OCI-LY1 (cell line): ENCODE measurements at regions not wholly inside any gene's neighbourhood (a gene's known extent, or its start where the extent isn't known, plus 50 kb on each side); places are given as distances from the start of the nearest gene placed in this dataset.

Source experiments
- H2AFZ ChIP-seq: fragments of 200-600 bp; sonication (generic), shearing (Covaris generic); 2 replicates; pipeline ENCODE4 v1.6.0; 2014; ENCODE audit warnings: antibody characterized with exemption, mild to moderate bottlenecking, low read length
- H3F3A ChIP-seq: fragments of 200-600 bp; sonication (generic), shearing (Covaris generic); 2 replicates; pipeline ENCODE4 v1.6.0; 2014; ENCODE audit warnings: mild to moderate bottlenecking, antibody characterized with exemption, low read length, moderate library complexity; ENCODE audit not compliant: insufficient read depth
- H3K27ac ChIP-seq: fragments of 200-600 bp; sonication (generic); 2 replicates; pipeline ENCODE4 v1.5.1; 2014; ENCODE audit warnings: low read length, mixed run types, mild to moderate bottlenecking, low read depth; ENCODE audit not compliant: poor library complexity, severe bottlenecking
- H3K27me3 ChIP-seq: fragments of 200-600 bp; sonication (generic); 2 replicates; pipeline ENCODE4 v1.6.0; 2014; ENCODE audit warnings: antibody characterized with exemption, mild to moderate bottlenecking, low read length, moderate library complexity; ENCODE audit not compliant: insufficient read depth
- H3K36me3 ChIP-seq: fragments of 200-600 bp; sonication (generic); 2 replicates; pipeline ENCODE4 v1.6.1; 2014; ENCODE audit warnings: mild to moderate bottlenecking, antibody characterized with exemption, low read length, moderate library complexity, mixed read lengths; ENCODE audit not compliant: insufficient read depth
- H3K4me1 ChIP-seq: fragments of 200-600 bp; sonication (generic); 2 replicates; pipeline ENCODE4 v1.5.1; 2014; ENCODE audit warnings: mild to moderate bottlenecking, low read length, moderate library complexity; ENCODE audit not compliant: insufficient read depth, severe bottlenecking
- H3K4me2 ChIP-seq: fragments of 200-600 bp; sonication (generic), shearing (Covaris generic); 2 replicates; pipeline ENCODE4 v1.6.1; 2014; ENCODE audit warnings: low read length
- H3K4me3 ChIP-seq: fragments of 200-600 bp; sonication (generic); 2 replicates; pipeline ENCODE4 v1.5.1; 2014; ENCODE audit warnings: low read length, low read depth, mild to moderate bottlenecking, mixed read lengths; ENCODE audit not compliant: poor library complexity, severe bottlenecking
- H3K79me2 ChIP-seq: fragments of 200-600 bp; shearing (Covaris generic); 2 replicates; pipeline ENCODE4 v1.6.1; 2016; ENCODE audit warnings: mixed run types, low read length, mixed read lengths; ENCODE audit not compliant: insufficient read depth
- H3K9ac ChIP-seq: fragments of 200-600 bp; sonication (generic), shearing (Covaris generic); 2 replicates; pipeline ENCODE4 v1.6.1; 2014; ENCODE audit warnings: mild to moderate bottlenecking, low read length, mixed read lengths
- H3K9me2 ChIP-seq: fragments of 200-600 bp; sonication (generic), shearing (Covaris generic); 2 replicates; pipeline ENCODE4 v1.6.1; 2014; ENCODE audit warnings: low read depth, mild to moderate bottlenecking, low read length, mixed read lengths
- H3K9me3 ChIP-seq: fragments of 200-600 bp; shearing (Covaris generic); 2 replicates; pipeline ENCODE4 v1.6.1; 2014; ENCODE audit warnings: low read length, mixed read lengths
- H4K20me1 ChIP-seq: fragments of 200-600 bp; sonication (generic), shearing (Covaris generic); 2 replicates; pipeline ENCODE4 v1.6.0; 2016; ENCODE audit warnings: mild to moderate bottlenecking, low read length; ENCODE audit not compliant: insufficient read depth
- EZH2 ChIP-seq: fragments of 200-600 bp; sonication (generic), shearing (Covaris generic); IDR thresholded peaks from 2 replicates; pipeline ENCODE4 v1.8.0; 2017; ENCODE audit warnings: borderline replicate concordance, mixed run types, mild to moderate bottlenecking, antibody characterized with exemption, low read length, moderate library complexity, mixed read lengths
- TF ChIP-seq, protein P1 (sequence below): fragments of 200-600 bp; sonication (generic), shearing (Covaris generic); IDR thresholded peaks from 2 replicates; pipeline ENCODE4 v1.5.1; 2017; ENCODE audit warnings: mild to moderate bottlenecking, antibody characterized with exemption, low read length, moderate library complexity, mixed read lengths

DNA sequence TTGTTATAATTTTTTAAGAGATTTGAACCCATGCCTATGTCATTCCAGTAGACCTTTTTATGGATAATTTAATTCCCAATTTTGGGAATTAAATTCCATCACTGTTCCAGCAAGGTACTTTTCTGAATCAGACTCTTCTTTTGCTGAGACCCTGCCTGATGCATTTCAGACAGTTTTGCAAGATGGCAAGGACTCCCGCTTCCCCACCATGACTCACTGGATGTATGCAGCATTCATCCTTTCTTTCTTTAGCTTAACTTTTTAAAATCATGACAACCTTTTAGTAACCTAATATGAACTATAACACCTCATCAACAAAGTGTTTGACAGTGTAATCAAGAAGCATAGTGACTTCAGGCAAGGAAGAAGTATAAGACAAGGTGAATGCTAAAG lies 178.1 kb upstream of the LEF1 start:
- H3K4me2 ChIP-seq = no peak overlapping the region
- no peaks in the 10 kb centered on the region for H4K20me1 ChIP-seq
- 0 out of 2 replicates have a peak, but pooled peaks cover 3% of the 10 kb centered on the region for H3K27me3 ChIP-seq
- H3K9ac ChIP-seq = no peak overlapping the region
- no peak for TF ChIP-seq EZH2
- TF ChIP-seq, protein P1, sequence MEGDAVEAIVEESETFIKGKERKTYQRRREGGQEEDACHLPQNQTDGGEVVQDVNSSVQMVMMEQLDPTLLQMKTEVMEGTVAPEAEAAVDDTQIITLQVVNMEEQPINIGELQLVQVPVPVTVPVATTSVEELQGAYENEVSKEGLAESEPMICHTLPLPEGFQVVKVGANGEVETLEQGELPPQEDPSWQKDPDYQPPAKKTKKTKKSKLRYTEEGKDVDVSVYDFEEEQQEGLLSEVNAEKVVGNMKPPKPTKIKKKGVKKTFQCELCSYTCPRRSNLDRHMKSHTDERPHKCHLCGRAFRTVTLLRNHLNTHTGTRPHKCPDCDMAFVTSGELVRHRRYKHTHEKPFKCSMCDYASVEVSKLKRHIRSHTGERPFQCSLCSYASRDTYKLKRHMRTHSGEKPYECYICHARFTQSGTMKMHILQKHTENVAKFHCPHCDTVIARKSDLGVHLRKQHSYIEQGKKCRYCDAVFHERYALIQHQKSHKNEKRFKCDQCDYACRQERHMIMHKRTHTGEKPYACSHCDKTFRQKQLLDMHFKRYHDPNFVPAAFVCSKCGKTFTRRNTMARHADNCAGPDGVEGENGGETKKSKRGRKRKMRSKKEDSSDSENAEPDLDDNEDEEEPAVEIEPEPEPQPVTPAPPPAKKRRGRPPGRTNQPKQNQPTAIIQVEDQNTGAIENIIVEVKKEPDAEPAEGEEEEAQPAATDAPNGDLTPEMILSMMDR = no peak
- H2AFZ ChIP-seq = no peak overlapping the region
- H3K4me1 ChIP-seq = no peaks in the 10 kb centered on the region
- no peaks in the 10 kb centered on the region for H3F3A ChIP-seq
- no peaks in the 10 kb centered on the region for H3K79me2 ChIP-seq
- H3K27ac ChIP-seq = no peak overlapping the region
- no peaks in the 10 kb centered on the region for H3K9me2 ChIP-seq
- H3K4me3 ChIP-seq = no peak overlapping the region
- H3K9me3 ChIP-seq = no peaks in the 10 kb centered on the region
- no peaks in the 10 kb centered on the region for H3K36me3 ChIP-seq

GRCh38 chr4:108345862-108346817 lies 177.4 kb upstream of the LEF1 start:
- H2AFZ ChIP-seq = no peak overlapping the region
- TF ChIP-seq EZH2 = no peak
- TF ChIP-seq, protein P1 = no peak
- H3K4me3 ChIP-seq = no peak overlapping the region
- H3K9me2 ChIP-seq = no peaks in the 10 kb centered on the region
- no peak overlapping the region for H3K4me2 ChIP-seq
- H3K9ac ChIP-seq = no peak overlapping the region
- H3K36me3 ChIP-seq = no peaks in the 10 kb centered on the region
- no peaks in the 10 kb centered on the region for H3K9me3 ChIP-seq
- no peak overlapping the region for H3K27ac ChIP-seq
- no peaks in the 10 kb centered on the region for H3K79me2 ChIP-seq
- no peaks in the 10 kb centered on the region for H3K4me1 ChIP-seq
- H3K27me3 ChIP-seq = 0 out of 2 replicates have a peak, but pooled peaks cover 3% of the 10 kb centered on the region
- H4K20me1 ChIP-seq = no peaks in the 10 kb centered on the region
- no peaks in the 10 kb centered on the region for H3F3A ChIP-seq

DNA sequence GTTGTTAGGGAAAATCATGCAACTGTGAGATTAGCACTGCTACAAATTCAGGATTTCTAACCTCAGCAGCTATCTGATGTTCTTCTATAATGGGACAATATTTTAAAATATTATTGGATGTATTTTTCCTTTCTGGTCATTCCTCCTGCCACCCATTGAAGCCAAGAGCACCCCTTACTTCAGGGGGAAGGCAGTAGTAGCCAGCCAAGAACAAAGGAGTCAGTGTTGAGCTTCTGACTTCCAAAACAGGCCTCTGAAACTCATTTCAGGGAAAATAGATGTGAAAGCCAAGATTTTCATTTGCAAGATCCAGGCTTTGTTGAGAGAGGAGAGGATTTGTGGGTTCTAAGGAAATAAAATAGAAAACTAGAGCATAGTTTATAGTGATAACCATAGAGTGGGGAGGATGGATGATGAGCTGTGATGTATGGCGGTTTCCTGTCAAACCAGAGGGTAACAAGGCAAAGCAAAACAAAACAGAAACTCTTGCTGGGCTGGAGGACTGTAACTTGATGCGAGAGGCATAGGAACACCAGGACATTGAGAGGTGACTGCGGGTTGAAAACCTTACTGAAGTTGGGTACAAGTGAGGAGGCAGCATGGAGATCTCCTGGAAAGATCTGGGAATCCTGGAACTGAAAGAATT lies 173.7 kb upstream of the LEF1 start:
- Histone ChIP-seq H3K4me3 (no peak overlapping the region), H3K4me2 (no peak overlapping the region), H3K36me3 (no peaks in the 10 kb centered on the region), H3K4me1 (no peaks in the 10 kb centered on the region), H3F3A (no peaks in the 10 kb centered on the region), H3K27ac (no peak overlapping the region), H3K9me3 (no peaks in the 10 kb centered on the region), H3K9me2 (no peaks in the 10 kb centered on the region), H3K27me3 (0 out of 2 replicates have a peak, but pooled peaks cover 3% of the 10 kb centered on the region), H2AFZ (no peak overlapping the region), H4K20me1 (no peaks in the 10 kb centered on the region), H3K79me2 (no peaks in the 10 kb centered on the region), H3K9ac (no peak overlapping the region)
- TF ChIP-seq, protein P1 = no peak
- no peak for TF ChIP-seq EZH2
